WTC11 (cell line): ENCODE measurements at regions not wholly inside any gene's neighbourhood (a gene's known extent, or its start where the extent isn't known, plus 50 kb on each side); places are given as distances from the start of the nearest gene placed in this dataset.

Source experiments
- ATAC-seq: fragments of 200-7000 bp; cut with Tn5 transposase; 2 replicates; pipeline ENCODE4 v1.10.0; 2021; ENCODE audit warnings: mild to moderate bottlenecking, moderate library complexity
- CTCF ChIA-PET: fragments of 300-600 bp; sonication (Branson Sonifier 250); formaldehyde crosslinking; loops from one replicate; lab custom pipeline; 2021; ENCODE audit warnings: antibody characterized with exemption; lab: Charles Lee
- POLR2A ChIA-PET: fragments of 350-600 bp; sonication (Branson Sonifier 250); formaldehyde crosslinking; loops from one replicate; lab custom pipeline; 2021; ENCODE audit warnings: antibody characterized with exemption; lab: Charles Lee
- DNase-seq: peaks from one replicate; pipeline ENCODE4 v3.0.0; 2021; ENCODE audit warnings: low spot score
- H3K27ac Mint-ChIP-seq: 2 replicates; pipeline ENCODE4 v1.8.0; 2021; ENCODE audit warnings: mixed read lengths
- H3K27me3 Mint-ChIP-seq: 2 replicates; pipeline ENCODE4 v1.8.0; 2021; ENCODE audit warnings: low read depth, mild to moderate bottlenecking, moderate library complexity, mixed read lengths
- H3K36me3 Mint-ChIP-seq: 2 replicates; pipeline ENCODE4 v1.8.0; 2021; ENCODE audit warnings: mixed read lengths
- H3K4me1 Mint-ChIP-seq: 2 replicates; pipeline ENCODE4 v1.8.0; 2022; ENCODE audit warnings: mixed read lengths
- H3K4me3 Mint-ChIP-seq: 2 replicates; pipeline ENCODE4 v1.8.0; 2021; ENCODE audit warnings: mild to moderate bottlenecking, moderate library complexity, mixed read lengths
- H3K9me3 Mint-ChIP-seq: 2 replicates; pipeline ENCODE4 v1.8.0; 2021; ENCODE audit warnings: mixed read lengths
- AR ChIP-seq: fragments of 250-450 bp; sonication (Bioruptor Pico); IDR thresholded peaks from 2 replicates; pipeline ENCODE4 v1.9.0; 2021; ENCODE audit warnings: mild to moderate bottlenecking
- CREB1 ChIP-seq: sonication (generic); formaldehyde crosslinking; IDR thresholded peaks from 2 replicates; pipeline ENCODE4 v1.8.0; 2023; ENCODE audit warnings: mild to moderate bottlenecking, missing genetic modification reagents
- CREM ChIP-seq: sonication (generic); formaldehyde crosslinking; IDR thresholded peaks from 2 replicates; pipeline ENCODE4 v1.8.1; 2022; ENCODE audit warnings: mild to moderate bottlenecking, missing genetic modification reagents, moderate library complexity
- EMX1 ChIP-seq: fragments of 250-450 bp; sonication (Bioruptor Pico); IDR thresholded peaks from 2 replicates; pipeline ENCODE4 v1.8.0; 2021; ENCODE audit warnings: mild to moderate bottlenecking
- ESRRA ChIP-seq: sonication (generic); formaldehyde crosslinking; IDR thresholded peaks from 2 replicates; pipeline ENCODE4 v1.8.1; 2022; ENCODE audit warnings: mild to moderate bottlenecking, missing genetic modification reagents, borderline replicate concordance
- FOXJ3 ChIP-seq: sonication (generic); formaldehyde crosslinking; IDR thresholded peaks from 2 replicates; pipeline ENCODE4 v1.9.0; 2021; ENCODE audit warnings: missing genetic modification reagents, mild to moderate bottlenecking, borderline replicate concordance
- FOXP1 ChIP-seq: sonication (generic); formaldehyde crosslinking; IDR thresholded peaks from 2 replicates; pipeline ENCODE4 v1.8.0; 2022; ENCODE audit warnings: missing genetic modification reagents, mild to moderate bottlenecking, moderate library complexity, borderline replicate concordance
- HMGXB4 ChIP-seq: sonication (generic); formaldehyde crosslinking; IDR thresholded peaks from 2 replicates; pipeline ENCODE4 v1.8.1; 2023; ENCODE audit warnings: mild to moderate bottlenecking, moderate library complexity, missing genetic modification reagents
- MLX ChIP-seq: sonication (generic); formaldehyde crosslinking; IDR thresholded peaks from 2 replicates; pipeline ENCODE4 v1.8.1; 2023; ENCODE audit warnings: mild to moderate bottlenecking, missing genetic modification reagents, moderate library complexity
- MXD4 ChIP-seq: fragments of 250-450 bp; sonication (Bioruptor Pico); IDR thresholded peaks from 2 replicates; pipeline ENCODE4 v1.8.0; 2021; ENCODE audit warnings: mild to moderate bottlenecking, moderate library complexity, borderline replicate concordance
- NFYB ChIP-seq: sonication (generic); formaldehyde crosslinking; conservative IDR thresholded peaks from 2 replicates; pipeline ENCODE4 v1.8.0; 2022; ENCODE audit warnings: low read depth, missing genetic modification reagents
- OVOL2 ChIP-seq: fragments of 250-450 bp; sonication (Bioruptor Pico); IDR thresholded peaks from 2 replicates; pipeline ENCODE4 v1.9.0; 2021; ENCODE audit warnings: mild to moderate bottlenecking, borderline replicate concordance
- PRDM15 ChIP-seq: sonication (generic); formaldehyde crosslinking; IDR thresholded peaks from 2 replicates; pipeline ENCODE4 v1.8.0; 2022; ENCODE audit warnings: missing genetic modification reagents
- SOX15 ChIP-seq: fragments of 250-450 bp; sonication (Bioruptor Pico); IDR thresholded peaks from 2 replicates; pipeline ENCODE4 v1.9.0; 2021; ENCODE audit warnings: mild to moderate bottlenecking
- TCF7 ChIP-seq: sonication (generic); formaldehyde crosslinking; IDR thresholded peaks from 2 replicates; pipeline ENCODE4 v1.8.0; 2022; ENCODE audit warnings: mild to moderate bottlenecking, low read depth, missing genetic modification reagents, moderate library complexity
- ZBTB21 ChIP-seq: sonication (generic); formaldehyde crosslinking; IDR thresholded peaks from 2 replicates; pipeline ENCODE4 v1.8.1; 2023; ENCODE audit warnings: mild to moderate bottlenecking, missing genetic modification reagents, borderline replicate concordance
- ZNF138 ChIP-seq: sonication (generic); formaldehyde crosslinking; conservative IDR thresholded peaks from 2 replicates; pipeline ENCODE4 v1.8.1; 2022; ENCODE audit warnings: mild to moderate bottlenecking, moderate library complexity, missing genetic modification reagents
- ZNF512 ChIP-seq: sonication (generic); formaldehyde crosslinking; IDR thresholded peaks from 2 replicates; pipeline ENCODE4 v1.8.1; 2022; ENCODE audit warnings: missing genetic modification reagents, borderline replicate concordance
- ZNF671 ChIP-seq: fragments of 250-450 bp; sonication (Bioruptor Pico); IDR thresholded peaks from 2 replicates; pipeline ENCODE4 v1.8.0; 2021; ENCODE audit warnings: mild to moderate bottlenecking

GRCh38 chr9:754150-754931 is 87.2 kb upstream of the DMRT1 start (continued):
- TF ChIP-seq HMGXB4 (CRISPR knock-in tag) (no peak), FOXP1 (no peak), ZNF671 (CRISPR knock-in tag) (no peak), FOXJ3 (CRISPR knock-in tag) (no peak), NFYB (no peak), CREB1 (CRISPR knock-in tag) (no peak), MXD4 (CRISPR knock-in tag) (no peak), CREM (CRISPR knock-in tag) (no peak)
- TF ChIP-seq, all 79 proteins: peak for 0

- H3K4me1 Mint-ChIP-seq = peaks cover 19% of the 10 kb centered on the region
- DNase-seq (no peak), ATAC-seq (no peak)
- H3K4me3 Mint-ChIP-seq = no peak overlapping the region
- TF ChIP-seq AR (CRISPR knock-in tag) (no peak), MLX (no peak), ZNF138 (CRISPR knock-in tag) (no peak), ZNF512 (CRISPR knock-in tag) (no peak), ESRRA (CRISPR knock-in tag) (no peak), TCF7 (CRISPR knock-in tag) (no peak), ZBTB21 (CRISPR knock-in tag) (no peak), EMX1 (CRISPR knock-in tag) (no peak), PRDM15 (no peak), SOX15 (CRISPR knock-in tag) (no peak), OVOL2 (CRISPR knock-in tag) (no peak)
- POLR2A ChIA-PET = no interaction called here
- no peak overlapping the region for H3K27ac Mint-ChIP-seq
- no peaks in the 10 kb centered on the region; the same call in 1 of the 2 replicates for H3K36me3 Mint-ChIP-seq
- CTCF ChIA-PET = interaction anchor here (0.6 to 2.2 kb wide), 7 partner anchors 9 to 254 kb away, joined by 3 to 5 read pairs (median 4); no protein-coding TSS in a partner anchor
- H3K9me3 Mint-ChIP-seq = no peaks in the 10 kb centered on the region
- no peaks in the 10 kb centered on the region for H3K27me3 Mint-ChIP-seq
These were observed 85.8 kb upstream of the DMRT1 start for GRCh38 chr9:755454-756381.
